ENCODE measurements at regions not wholly inside any gene's neighbourhood (a gene's known extent, or its start where the extent isn't known, plus 50 kb on each side); places are given as distances from the start of the nearest gene placed in this dataset.

DNA sequence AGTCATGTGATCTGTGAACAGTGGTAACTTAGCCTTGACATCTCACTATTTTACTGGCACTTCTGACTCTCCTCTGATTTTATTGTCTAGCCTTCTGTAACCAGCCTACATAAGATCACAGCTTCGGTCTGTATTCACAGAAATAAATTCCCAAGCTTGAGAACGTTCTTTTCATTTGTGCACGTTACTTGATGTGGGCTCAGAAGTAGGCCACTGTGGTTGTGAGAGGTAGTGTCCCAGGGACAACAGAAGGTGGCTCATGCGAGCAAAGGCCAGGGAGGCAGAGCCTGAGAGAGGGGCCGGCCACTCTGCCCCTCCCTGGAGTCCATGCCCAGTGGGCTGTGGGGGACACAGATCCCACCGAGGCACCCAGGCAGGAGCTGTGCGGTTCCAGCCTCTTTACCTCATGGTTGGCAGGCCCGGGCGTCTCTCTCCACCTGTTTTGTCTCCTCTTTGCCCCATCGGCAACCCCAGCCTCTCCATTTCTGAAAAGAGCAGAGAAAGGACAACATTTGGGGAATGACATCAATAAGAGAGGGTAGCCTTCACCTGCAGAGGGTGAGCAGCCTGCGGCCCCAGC, 207.5 kb upstream of the CST7 start:
- ChIA-PET POLR2A (no interaction called here), CTCF (no interaction called here)
- TF ChIP-seq, protein P1, sequence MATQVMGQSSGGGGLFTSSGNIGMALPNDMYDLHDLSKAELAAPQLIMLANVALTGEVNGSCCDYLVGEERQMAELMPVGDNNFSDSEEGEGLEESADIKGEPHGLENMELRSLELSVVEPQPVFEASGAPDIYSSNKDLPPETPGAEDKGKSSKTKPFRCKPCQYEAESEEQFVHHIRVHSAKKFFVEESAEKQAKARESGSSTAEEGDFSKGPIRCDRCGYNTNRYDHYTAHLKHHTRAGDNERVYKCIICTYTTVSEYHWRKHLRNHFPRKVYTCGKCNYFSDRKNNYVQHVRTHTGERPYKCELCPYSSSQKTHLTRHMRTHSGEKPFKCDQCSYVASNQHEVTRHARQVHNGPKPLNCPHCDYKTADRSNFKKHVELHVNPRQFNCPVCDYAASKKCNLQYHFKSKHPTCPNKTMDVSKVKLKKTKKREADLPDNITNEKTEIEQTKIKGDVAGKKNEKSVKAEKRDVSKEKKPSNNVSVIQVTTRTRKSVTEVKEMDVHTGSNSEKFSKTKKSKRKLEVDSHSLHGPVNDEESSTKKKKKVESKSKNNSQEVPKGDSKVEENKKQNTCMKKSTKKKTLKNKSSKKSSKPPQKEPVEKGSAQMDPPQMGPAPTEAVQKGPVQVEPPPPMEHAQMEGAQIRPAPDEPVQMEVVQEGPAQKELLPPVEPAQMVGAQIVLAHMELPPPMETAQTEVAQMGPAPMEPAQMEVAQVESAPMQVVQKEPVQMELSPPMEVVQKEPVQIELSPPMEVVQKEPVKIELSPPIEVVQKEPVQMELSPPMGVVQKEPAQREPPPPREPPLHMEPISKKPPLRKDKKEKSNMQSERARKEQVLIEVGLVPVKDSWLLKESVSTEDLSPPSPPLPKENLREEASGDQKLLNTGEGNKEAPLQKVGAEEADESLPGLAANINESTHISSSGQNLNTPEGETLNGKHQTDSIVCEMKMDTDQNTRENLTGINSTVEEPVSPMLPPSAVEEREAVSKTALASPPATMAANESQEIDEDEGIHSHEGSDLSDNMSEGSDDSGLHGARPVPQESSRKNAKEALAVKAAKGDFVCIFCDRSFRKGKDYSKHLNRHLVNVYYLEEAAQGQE (IDR thresholded peaks at IDR 0.05; ENCODE audit: insufficient read depth in 1 of 2, low read depth in 2 of 2, low read length in 1 of 2), result no peak
- TF ChIP-seq SIN3A (IDR thresholded peaks at IDR 0.05; ENCODE audit: borderline replicate concordance, insufficient read depth, low read depth, low read length), result no peak
- TF ChIP-seq POLR2AphosphoS5 (IDR thresholded peaks at IDR 0.05; ENCODE audit: low read depth, low read length), result no peak
- no peak for TF ChIP-seq TCF7L2 (IDR thresholded peaks at IDR 0.05; ENCODE audit: low read depth, low read length)
- TF ChIP-seq, protein P2, sequence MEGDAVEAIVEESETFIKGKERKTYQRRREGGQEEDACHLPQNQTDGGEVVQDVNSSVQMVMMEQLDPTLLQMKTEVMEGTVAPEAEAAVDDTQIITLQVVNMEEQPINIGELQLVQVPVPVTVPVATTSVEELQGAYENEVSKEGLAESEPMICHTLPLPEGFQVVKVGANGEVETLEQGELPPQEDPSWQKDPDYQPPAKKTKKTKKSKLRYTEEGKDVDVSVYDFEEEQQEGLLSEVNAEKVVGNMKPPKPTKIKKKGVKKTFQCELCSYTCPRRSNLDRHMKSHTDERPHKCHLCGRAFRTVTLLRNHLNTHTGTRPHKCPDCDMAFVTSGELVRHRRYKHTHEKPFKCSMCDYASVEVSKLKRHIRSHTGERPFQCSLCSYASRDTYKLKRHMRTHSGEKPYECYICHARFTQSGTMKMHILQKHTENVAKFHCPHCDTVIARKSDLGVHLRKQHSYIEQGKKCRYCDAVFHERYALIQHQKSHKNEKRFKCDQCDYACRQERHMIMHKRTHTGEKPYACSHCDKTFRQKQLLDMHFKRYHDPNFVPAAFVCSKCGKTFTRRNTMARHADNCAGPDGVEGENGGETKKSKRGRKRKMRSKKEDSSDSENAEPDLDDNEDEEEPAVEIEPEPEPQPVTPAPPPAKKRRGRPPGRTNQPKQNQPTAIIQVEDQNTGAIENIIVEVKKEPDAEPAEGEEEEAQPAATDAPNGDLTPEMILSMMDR (IDR thresholded peaks at IDR 0.05), result no peak
- Histone ChIP-seq H3K36me3 (ENCODE audit: control insufficient read depth, insufficient read depth, low read length) (no peaks in the 10 kb centered on the region), H3K27ac (ENCODE audit: low read length) (no peak overlapping the region), H3K9me3 (ENCODE audit: control insufficient read depth, insufficient read depth, low read depth, low read length) (no peaks in the 10 kb centered on the region), H3K4me3 (ENCODE audit: low read depth in 2 of 2, low read length in 2 of 2) (no peak overlapping the region), H3K27me3 (ENCODE audit: control insufficient read depth, insufficient read depth, low read length) (no peaks in the 10 kb centered on the region), H3K4me1 (ENCODE audit: control insufficient read depth, insufficient read depth, low read length) (no peaks in the 10 kb centered on the region)
- intact Hi-C loops (cut with micrococcal nuclease; ENCODE audit: unreplicated experiment) (no loop called here), in situ Hi-C loops (cut with HindIII; ENCODE audit: low pct_unique_long_range_greater_than_20kb, low sequenced_read_pairs) (no loop called here)
- ATAC-seq (no peak), DNase-seq (ENCODE audit: low read depth, low spot score) (no peak)
- no TSS peak for BruUV-seq (replicated peaks)

DNA sequence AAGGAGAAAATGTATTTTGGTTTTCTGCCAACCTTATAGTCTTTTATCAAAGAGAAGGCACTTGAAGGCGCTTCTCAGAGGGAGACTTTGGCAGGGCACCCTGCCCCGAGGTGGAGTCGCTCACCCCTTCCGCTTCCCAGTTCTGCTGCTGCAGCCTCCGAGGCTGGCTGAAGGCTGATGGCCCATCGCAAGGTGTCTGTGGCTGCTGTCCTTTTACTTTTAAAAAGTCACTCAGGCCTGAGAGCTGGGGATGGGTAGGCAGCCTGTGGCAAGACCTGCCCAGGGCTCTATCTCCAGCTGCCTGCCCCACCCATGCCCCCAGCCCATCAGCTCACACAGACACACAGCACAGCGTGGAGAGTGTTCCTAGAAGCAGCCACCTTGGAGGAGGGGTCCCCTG, 206.6 kb upstream of the CST7 start:
- TF ChIP-seq, protein P2 (IDR thresholded peaks at IDR 0.05), result no peak
- no peak for TF ChIP-seq SIN3A (IDR thresholded peaks at IDR 0.05; ENCODE audit: borderline replicate concordance, insufficient read depth, low read depth, low read length)
- TF ChIP-seq, protein P1 (IDR thresholded peaks at IDR 0.05; ENCODE audit: insufficient read depth in 1 of 2, low read depth in 2 of 2, low read length in 1 of 2), result no peak
- TF ChIP-seq POLR2AphosphoS5 (IDR thresholded peaks at IDR 0.05; ENCODE audit: low read depth, low read length), result no peak
- no peak for TF ChIP-seq TCF7L2 (IDR thresholded peaks at IDR 0.05; ENCODE audit: low read depth, low read length)
- ChIA-PET POLR2A (interaction anchor here (0.7 kb wide), 1 partner anchor 24 kb away, joined by 3 read pairs; no protein-coding TSS in a partner anchor), CTCF (no interaction called here)
- no peaks in the 10 kb centered on the region for H3K4me1 ChIP-seq (ENCODE audit: control insufficient read depth, insufficient read depth, low read length)
- intact Hi-C loops (cut with micrococcal nuclease; ENCODE audit: unreplicated experiment), result no loop called here
- no peaks in the 10 kb centered on the region for H3K36me3 ChIP-seq (ENCODE audit: control insufficient read depth, insufficient read depth, low read length)
- H3K9me3 ChIP-seq (ENCODE audit: control insufficient read depth, insufficient read depth, low read depth, low read length), result no peaks in the 10 kb centered on the region
- no peaks in the 10 kb centered on the region for H3K27me3 ChIP-seq (ENCODE audit: control insufficient read depth, insufficient read depth, low read length)
- BruUV-seq (replicated peaks), result no TSS peak
- no peak for DNase-seq (ENCODE audit: low read depth, low spot score)
- no peak overlapping the region for H3K27ac ChIP-seq (ENCODE audit: low read length)
- in situ Hi-C loops (cut with HindIII; ENCODE audit: low pct_unique_long_range_greater_than_20kb, low sequenced_read_pairs), result no loop called here
- no peak overlapping the region for H3K4me3 ChIP-seq (ENCODE audit: low read depth in 2 of 2, low read length in 2 of 2)
- ATAC-seq, result no peak
